Fibroblast of lung (primary cell): ENCODE measurements at regions not wholly inside any gene's neighbourhood (a gene's known extent, or its start where the extent isn't known, plus 50 kb on each side); places are given as distances from the start of the nearest gene placed in this dataset.

Source experiments
- DNase-seq, 2 donors: peaks; one replicate each; pipeline versions ENCODE4 v3.0.0 to v3.0.0-alpha.2; 2010; ENCODE audit warnings: low read depth in 2 of 2
- H2AFZ ChIP-seq: 2 replicates; pipeline ENCODE4 v1.5.1; 2012; ENCODE audit warnings: low read length, control low read depth, inconsistent platforms
- H3K27ac ChIP-seq: 2 replicates; pipeline ENCODE4 v1.5.1; 2011; ENCODE audit warnings: low read length, control low read depth; ENCODE audit not compliant: insufficient read depth
- H3K27me3 ChIP-seq: 2 replicates; pipeline ENCODE4 v1.5.1; 2011; ENCODE audit warnings: mild to moderate bottlenecking, low read length; ENCODE audit not compliant: control insufficient read depth, insufficient read depth
- H3K36me3 ChIP-seq: 2 replicates; pipeline ENCODE4 v1.5.1; 2011; ENCODE audit warnings: low read length; ENCODE audit not compliant: control insufficient read depth, insufficient read depth
- H3K4me1 ChIP-seq: 2 replicates; pipeline ENCODE4 v1.5.1; 2011; ENCODE audit warnings: low read length; ENCODE audit not compliant: control insufficient read depth, insufficient read depth; ENCODE audit errors: extremely low read depth
- H3K4me2 ChIP-seq: 2 replicates; pipeline ENCODE4 v1.5.1; 2011; ENCODE audit warnings: low read length, control low read depth; ENCODE audit not compliant: insufficient read depth; ENCODE audit errors: extremely low read depth
- H3K4me3 ChIP-seq, 4 experiments: fragments of 200-600 bp in 1 of 4; sonication (generic) in 1 of 4; replicated peaks in 1 of 4; 2 replicates each; pipeline ENCODE4 v1.5.1; 2011 to 2016; ENCODE audit warnings: low read length in 4 of 4, low read depth in 3 of 4, mild to moderate bottlenecking in 3 of 4, control low read depth in 2 of 4, inconsistent platforms in 1 of 4, mixed read lengths in 1 of 4; ENCODE audit not compliant: insufficient read depth in 1 of 4; ENCODE audit errors: control extremely low read depth in 1 of 4
- H3K79me2 ChIP-seq: 2 replicates; pipeline ENCODE4 v1.5.1; 2012; ENCODE audit warnings: mild to moderate bottlenecking, low read length, inconsistent platforms; ENCODE audit not compliant: control insufficient read depth, insufficient read depth
- H3K9ac ChIP-seq: 2 replicates; pipeline ENCODE4 v1.5.1; 2011; ENCODE audit warnings: mild to moderate bottlenecking, low read length, control low read depth; ENCODE audit not compliant: insufficient read depth
- H3K9me3 ChIP-seq: 2 replicates; pipeline ENCODE4 v1.5.1; 2012; ENCODE audit warnings: low read depth, low read length; ENCODE audit not compliant: control insufficient read depth, insufficient read depth
- H4K20me1 ChIP-seq: 2 replicates; pipeline ENCODE4 v1.5.1; 2011; ENCODE audit warnings: low read length; ENCODE audit not compliant: control insufficient read depth, insufficient read depth; ENCODE audit errors: extremely low read depth
- CTCF ChIP-seq, 2 donors: IDR thresholded peaks in 1 of 2; conservative IDR thresholded peaks in 1 of 2; 1 replicate in 1 of 2; 2 replicates in 1 of 2; pipeline ENCODE4 v1.5.1; 2011 to 2012; ENCODE audit warnings: low read length in 2 of 2, control low read depth in 1 of 2, inconsistent platforms in 1 of 2, low read depth in 1 of 2, mild to moderate bottlenecking in 1 of 2
- EZH2 ChIP-seq: IDR thresholded peaks from 2 replicates; pipeline ENCODE4 v1.5.1; 2012; ENCODE audit warnings: low read length, control low read depth, mild to moderate bottlenecking; ENCODE audit errors: missing control alignments

GRCh38 chr16:54616610-54617009, 314.1 kb upstream of the IRX5 start:
- Histone ChIP-seq H4K20me1 (no peaks in the 10 kb centered on the region), H3K27ac (no peak overlapping the region), H3K4me2 (no peak overlapping the region), H3K27me3 (no peaks in the 10 kb centered on the region), H3K4me1 (no peaks in the 10 kb centered on the region), H3K9ac (no peak overlapping the region), H3K4me3 (no peak overlapping the region), H2AFZ (no peak overlapping the region), H3K9me3 (no peaks in the 10 kb centered on the region), H3K36me3 (no peaks in the 10 kb centered on the region), H3K79me2 (no peaks in the 10 kb centered on the region)
- no peak for DNase-seq
- TF ChIP-seq CTCF (conservative IDR thresholded peaks at IDR 0.05 in 1 of 2, IDR thresholded peaks at IDR 0.05 in 1 of 2; ENCODE audit: low read depth in 1 of 2, low read length in 2 of 2) (no peak), EZH2 (no peak)

- Histone ChIP-seq H3K27me3 (no peaks in the 10 kb centered on the region), H3K4me3 (no peak overlapping the region), H4K20me1 (no peaks in the 10 kb centered on the region), H3K79me2 (no peaks in the 10 kb centered on the region), H3K9me3 (no peaks in the 10 kb centered on the region), H3K4me1 (no peaks in the 10 kb centered on the region), H2AFZ (no peak overlapping the region), H3K27ac (no peak overlapping the region), H3K9ac (no peak overlapping the region), H3K4me2 (no peak overlapping the region), H3K36me3 (no peaks in the 10 kb centered on the region)
- TF ChIP-seq CTCF (conservative IDR thresholded peaks at IDR 0.05 in 1 of 2, IDR thresholded peaks at IDR 0.05 in 1 of 2; ENCODE audit: low read depth in 1 of 2, low read length in 2 of 2) (no peak), EZH2 (no peak)
- no peak for DNase-seq
Observed at GRCh38 chr16:54605536-54606066, 319.0 kb upstream of the IRX3 start.

GRCh38 chr16:54602666-54603065, 316.1 kb upstream of the IRX3 start:
- no peak overlapping the region for H2AFZ ChIP-seq
- H3K9me3 ChIP-seq, result no peaks in the 10 kb centered on the region
- H3K4me3 ChIP-seq, result no peak overlapping the region
- H3K36me3 ChIP-seq, result no peaks in the 10 kb centered on the region
- no peak for TF ChIP-seq CTCF (conservative IDR thresholded peaks at IDR 0.05 in 1 of 2, IDR thresholded peaks at IDR 0.05 in 1 of 2; ENCODE audit: low read depth in 1 of 2, low read length in 2 of 2)
- H3K79me2 ChIP-seq, result no peaks in the 10 kb centered on the region
- no peaks in the 10 kb centered on the region for H3K4me1 ChIP-seq
- H3K27me3 ChIP-seq, result no peaks in the 10 kb centered on the region
- H3K27ac ChIP-seq, result no peak overlapping the region
- peak in 1 of 2 donors; percentile 1 for DNase-seq
- no peak overlapping the region for H3K9ac ChIP-seq
- H3K4me2 ChIP-seq, result no peak overlapping the region
- H4K20me1 ChIP-seq, result no peaks in the 10 kb centered on the region
